ENCODE measurements at regions not wholly inside any gene's neighbourhood (a gene's known extent, or its start where the extent isn't known, plus 50 kb on each side); places are given as distances from the start of the nearest gene placed in this dataset.

DNA sequence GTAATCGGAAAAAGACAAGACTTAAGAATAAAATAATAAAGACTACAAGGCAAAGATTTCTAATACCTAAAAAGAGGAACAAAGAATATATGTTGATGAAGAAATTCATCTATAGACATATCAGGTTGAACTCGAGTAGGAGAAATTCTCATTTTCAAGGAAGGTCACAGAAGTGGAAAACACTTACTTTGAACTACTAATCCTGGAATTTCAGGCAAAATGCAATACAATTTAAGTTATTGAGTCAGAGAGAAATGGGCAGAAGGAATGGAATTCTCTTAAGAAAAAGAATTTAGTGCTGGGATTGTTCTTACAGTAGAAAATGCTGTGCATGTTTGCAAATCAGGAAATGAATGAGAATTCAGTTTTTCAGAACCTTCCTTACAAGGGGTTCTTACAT, 135.9 kb upstream of the TGFBR2 start:
- intact Hi-C loops (cut with DNase I; ENCODE audit: low total_unique reads) = no loop called here
- TF ChIP-seq POLR2A (IDR thresholded peaks at IDR 0.05) = no peak
- TF ChIP-seq CTCF (IDR thresholded peaks at IDR 0.05) = no peak

DNA sequence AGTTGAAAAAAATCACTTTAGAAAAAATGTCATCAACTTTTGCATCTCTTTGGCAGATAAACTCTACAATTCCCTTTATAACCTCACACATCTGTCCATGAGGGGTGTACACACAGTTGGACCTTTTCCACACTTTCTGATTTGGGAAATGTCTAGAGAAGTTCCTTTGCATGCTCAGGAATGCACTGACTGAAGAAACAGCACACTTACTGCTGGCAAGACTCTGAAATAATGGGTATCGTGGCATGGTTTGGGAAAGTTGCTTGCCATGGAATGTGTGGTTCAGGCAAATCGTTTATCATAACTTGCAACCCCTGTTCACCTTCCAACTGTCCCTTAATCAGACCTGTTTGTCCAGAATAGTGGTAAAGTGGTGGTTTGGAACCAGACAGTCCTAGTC, 135.3 kb upstream of the TGFBR2 start:
- H3K4me3 ChIP-seq (ENCODE audit: low read depth, poor library complexity, severe bottlenecking) = no peak overlapping the region
- TF ChIP-seq CTCF (IDR thresholded peaks at IDR 0.05) (no peak), POLR2A (IDR thresholded peaks at IDR 0.05) (no peak)
- no peak for DNase-seq (ENCODE audit: low spot score in 2 of 2)
- intact Hi-C loops (cut with DNase I; ENCODE audit: low total_unique reads) = no loop called here
- WGBS, 2 donors = 21 to 28% methylated on average over 2 of the region's 2 CpGs

More for the DNA sequence above, 135.9 kb upstream of the TGFBR2 start:
- DNase-seq (ENCODE audit: low spot score in 2 of 2) = no peak
- H3K4me3 ChIP-seq (ENCODE audit: low read depth, poor library complexity, severe bottlenecking) = no peak overlapping the region
- WGBS, 2 donors = 91 to 93% methylated on average over 2 of the region's 2 CpGs

- no peak overlapping the region for H3K4me3 ChIP-seq (ENCODE audit: low read depth, poor library complexity, severe bottlenecking)
- intact Hi-C loops (cut with DNase I; ENCODE audit: low total_unique reads) = no loop called here
- TF ChIP-seq POLR2A (IDR thresholded peaks at IDR 0.05) (no peak), CTCF (IDR thresholded peaks at IDR 0.05) (no peak)
- no peak for DNase-seq (ENCODE audit: low spot score in 2 of 2)
Observed at GRCh38 chr3:30471796-30472489, 134.5 kb upstream of the TGFBR2 start.

- DNase-seq (ENCODE audit: low spot score in 2 of 2) = peak in 1 of 2 donors; percentile 75
- intact Hi-C loops (cut with DNase I; ENCODE audit: low total_unique reads) = no loop called here
- H3K4me3 ChIP-seq (ENCODE audit: low read depth, poor library complexity, severe bottlenecking) = no peak overlapping the region
- TF ChIP-seq CTCF (IDR thresholded peaks at IDR 0.05) (no peak), POLR2A (IDR thresholded peaks at IDR 0.05) (no peak)
- 61 to 71% methylated on average over 3 of the region's 3 CpGs for WGBS, 2 donors
Observed at GRCh38 chr3:30473374-30474051, 132.9 kb upstream of the TGFBR2 start.

DNA sequence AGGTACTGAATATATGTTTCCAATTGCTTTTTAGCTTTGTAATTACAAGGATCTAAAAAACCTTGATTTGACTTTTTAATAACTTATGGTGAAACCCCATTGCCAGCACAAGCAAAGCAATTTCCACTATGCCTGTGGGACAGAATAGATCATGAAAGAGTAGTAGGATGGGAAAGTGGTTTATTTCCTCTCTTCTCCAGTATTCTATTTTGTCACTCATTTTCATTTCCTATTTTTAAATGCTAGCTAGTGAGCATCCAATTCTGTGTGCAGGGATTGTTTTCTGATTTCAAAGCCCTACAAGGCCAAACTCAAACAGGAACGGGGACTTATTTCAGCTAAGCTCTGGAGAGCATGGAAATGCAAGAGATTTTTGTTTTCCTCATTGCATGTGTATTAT, 132.0 kb upstream of the TGFBR2 start:
- intact Hi-C loops (cut with DNase I; ENCODE audit: low total_unique reads) = no loop called here
- DNase-seq (ENCODE audit: low spot score in 2 of 2) = no peak
- H3K4me3 ChIP-seq (ENCODE audit: low read depth, poor library complexity, severe bottlenecking) = no peak overlapping the region
- WGBS, 2 donors = 86 to 88% methylated on average over 1 of the region's 1 CpG
- TF ChIP-seq CTCF (IDR thresholded peaks at IDR 0.05) (no peak), POLR2A (IDR thresholded peaks at IDR 0.05) (no peak)
